Psoas muscle (tissue), 7 donors: ENCODE measurements at regions not wholly inside any gene's neighbourhood (a gene's known extent, or its start where the extent isn't known, plus 50 kb on each side); places are given as distances from the start of the nearest gene placed in this dataset.

Source experiments
- ATAC-seq, 4 donors: fragments of 200-7000 bp; cut with Tn5 transposase; one replicate each; pipeline ENCODE4 v1.9.1; 2020; ENCODE audit warnings: moderate library complexity in 3 of 4, mild to moderate bottlenecking in 2 of 4
- DNase-seq, 2 donors: peaks; one replicate each; pipeline ENCODE4 v3.0.0-alpha.2; 2020
- H3K27ac ChIP-seq: fragments of 200-600 bp; one replicate; pipeline ENCODE4 v1.8.0; 2022
- H3K27me3 ChIP-seq, 3 donors: fragments of 200-600 bp in 1 of 3; one replicate each; pipeline versions ENCODE4 v1.6.1 to v1.8.0; 2013 to 2022; ENCODE audit warnings: low read length in 2 of 3, mild to moderate bottlenecking in 2 of 3, moderate library complexity in 1 of 3; ENCODE audit not compliant: insufficient read depth in 3 of 3
- H3K36me3 ChIP-seq, 2 donors: fragments of 200-600 bp in 1 of 2; one replicate each; pipeline versions ENCODE4 v1.6.1 to v1.8.0; 2013 to 2022; ENCODE audit warnings: low read depth in 1 of 2, mild to moderate bottlenecking in 1 of 2, moderate library complexity in 1 of 2; ENCODE audit not compliant: insufficient read depth in 1 of 2
- H3K4me1 ChIP-seq: fragments of 200-600 bp; one replicate; pipeline ENCODE4 v1.8.0; 2022
- H3K4me3 ChIP-seq: fragments of 200-600 bp; one replicate; pipeline ENCODE4 v1.8.0; 2022; ENCODE audit warnings: mild to moderate bottlenecking
- H3K9me3 ChIP-seq: fragments of 200-600 bp; one replicate; pipeline ENCODE4 v1.8.0; 2022
- WGBS, 3 donors: extraction: QIAGEN DNeasy Blood & Tissue Kit; methylation state at CpG; one replicate each; pipeline versions ENCODE4 v1.1.6 to v1.1.7; 2013; 5-methylcytosine and 5-hydroxymethylcytosine counted together
- intact Hi-C, 2 donors: fragments of 100-400 bp; cut with DNase I; formaldehyde crosslinking; loops; one replicate each; pipeline versions ENCODE4 v1.11.0 to v1.14.2; 2022
- TF ChIP-seq, protein P1 (sequence below): fragments of 200-600 bp; IDR thresholded peaks from one replicate; pipeline ENCODE4 v1.8.0; 2022; ENCODE audit warnings: antibody characterized with exemption
- donor health status: healthy with polysubstance abuse.
- donor health status: DM: no; HTN: no; CAD: no; lungs with moderate emphysema.
- donor health status: Bipolar disorder and iron deficiency.
- donor health status: healthy.
- donor health status: DM: yes; HTN: yes; CAD: no.
- donor health status: DM: no; HTN: no; CAD: no.
- donor health status: DM: yes; HTN: yes; CAD: no.

GRCh38 chr10:63886281-63887022 lies 365.3 kb downstream of the REEP3 start:
- intact Hi-C loops, result no loop called here
- H3K27me3 ChIP-seq, result no peaks in the 10 kb centered on the region
- no peaks in the 10 kb centered on the region for H3K36me3 ChIP-seq
- H3K4me3 ChIP-seq, result no peak overlapping the region
- DNase-seq, result no peak
- no peaks in the 10 kb centered on the region for H3K4me1 ChIP-seq
- TF ChIP-seq, protein P1, sequence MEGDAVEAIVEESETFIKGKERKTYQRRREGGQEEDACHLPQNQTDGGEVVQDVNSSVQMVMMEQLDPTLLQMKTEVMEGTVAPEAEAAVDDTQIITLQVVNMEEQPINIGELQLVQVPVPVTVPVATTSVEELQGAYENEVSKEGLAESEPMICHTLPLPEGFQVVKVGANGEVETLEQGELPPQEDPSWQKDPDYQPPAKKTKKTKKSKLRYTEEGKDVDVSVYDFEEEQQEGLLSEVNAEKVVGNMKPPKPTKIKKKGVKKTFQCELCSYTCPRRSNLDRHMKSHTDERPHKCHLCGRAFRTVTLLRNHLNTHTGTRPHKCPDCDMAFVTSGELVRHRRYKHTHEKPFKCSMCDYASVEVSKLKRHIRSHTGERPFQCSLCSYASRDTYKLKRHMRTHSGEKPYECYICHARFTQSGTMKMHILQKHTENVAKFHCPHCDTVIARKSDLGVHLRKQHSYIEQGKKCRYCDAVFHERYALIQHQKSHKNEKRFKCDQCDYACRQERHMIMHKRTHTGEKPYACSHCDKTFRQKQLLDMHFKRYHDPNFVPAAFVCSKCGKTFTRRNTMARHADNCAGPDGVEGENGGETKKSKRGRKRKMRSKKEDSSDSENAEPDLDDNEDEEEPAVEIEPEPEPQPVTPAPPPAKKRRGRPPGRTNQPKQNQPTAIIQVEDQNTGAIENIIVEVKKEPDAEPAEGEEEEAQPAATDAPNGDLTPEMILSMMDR, result no peak
- no peak overlapping the region for H3K27ac ChIP-seq
- ATAC-seq, result no peak
- WGBS, 3 donors, result 56 to 71% (median 65%) methylated on average over 4 of the region's 4 CpGs
- peaks cover under 1% of the 10 kb centered on the region for H3K9me3 ChIP-seq

GRCh38 chr10:63887023-63887589 lies 365.9 kb downstream of the REEP3 start:
- no peaks in the 10 kb centered on the region for H3K27me3 ChIP-seq
- intact Hi-C loops, result no loop called here
- WGBS, 3 donors, result 61 to 81% (median 68%) methylated on average over 11 of the region's 11 CpGs
- no peaks in the 10 kb centered on the region for H3K4me1 ChIP-seq
- no peaks in the 10 kb centered on the region for H3K9me3 ChIP-seq
- TF ChIP-seq, protein P1, result no peak
- H3K27ac ChIP-seq, result no peak overlapping the region
- DNase-seq (no peak), ATAC-seq (no peak)
- no peak overlapping the region for H3K4me3 ChIP-seq
- no peaks in the 10 kb centered on the region for H3K36me3 ChIP-seq

- TF ChIP-seq, protein P1, result no peak
- 92 to 94% (median 93%) methylated on average over 5 of the region's 5 CpGs for WGBS, 3 donors
Measured at GRCh38 chr10:63887600-63888370, 366.6 kb downstream of the REEP3 start.

DNA sequence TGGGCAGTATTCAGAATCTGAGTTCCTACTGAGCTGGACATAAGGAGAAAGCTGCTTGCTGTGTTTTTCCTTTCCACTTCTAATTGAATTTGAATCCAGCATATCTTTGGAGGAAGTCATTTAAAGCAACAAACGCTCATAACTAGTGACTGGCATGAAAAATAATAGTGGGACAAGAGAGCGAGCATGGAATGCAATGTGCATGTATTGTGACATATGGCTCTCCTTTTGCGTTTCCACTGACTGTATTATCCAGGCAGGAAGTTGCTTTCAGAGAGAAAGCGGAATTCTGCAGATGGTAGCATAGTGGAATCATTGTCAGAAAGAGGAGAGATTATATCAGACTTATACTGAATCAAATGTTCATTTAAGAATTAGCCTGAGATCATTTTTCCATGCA lies 368.6 kb downstream of the REEP3 start:
- no peaks in the 10 kb centered on the region for H3K9me3 ChIP-seq
- no peak overlapping the region for H3K4me3 ChIP-seq
- TF ChIP-seq, protein P1, result no peak
- intact Hi-C loops, result no loop called here
- ATAC-seq (no peak), DNase-seq (no peak)
- H3K27ac ChIP-seq, result no peak overlapping the region
- H3K27me3 ChIP-seq, result no peaks in the 10 kb centered on the region
- no peaks in the 10 kb centered on the region for H3K4me1 ChIP-seq
- no peaks in the 10 kb centered on the region for H3K36me3 ChIP-seq
- 41 to 50% (median 45%) methylated on average over 4 of the region's 4 CpGs for WGBS, 3 donors

More at GRCh38 chr10:63887600-63888370, 366.6 kb downstream of the REEP3 start:
- Histone ChIP-seq H3K4me3 (no peak overlapping the region), H3K27ac (no peak overlapping the region), H3K27me3 (no peaks in the 10 kb centered on the region), H3K4me1 (no peaks in the 10 kb centered on the region), H3K36me3 (no peaks in the 10 kb centered on the region), H3K9me3 (no peaks in the 10 kb centered on the region)
- no peak for DNase-seq
- intact Hi-C loops, result no loop called here
- no peak for ATAC-seq
